GM12878 (cell line): ENCODE measurements at regions not wholly inside any gene's neighbourhood (a gene's known extent, or its start where the extent isn't known, plus 50 kb on each side); places are given as distances from the start of the nearest gene placed in this dataset.

Experiments used
- CBX5 ChIP-seq: sonication (generic); IDR thresholded peaks from 2 replicates; pipeline ENCODE4 v1.6.1; 2016; ENCODE audit warnings: low read depth, moderate library complexity, mild to moderate bottlenecking, inconsistent platforms
- TAF1 ChIP-seq: IDR thresholded peaks from 2 replicates; pipeline ENCODE4 v1.6.1; 2011; ENCODE audit warnings: mild to moderate bottlenecking, low read depth, low read length, borderline replicate concordance
- TCF12 ChIP-seq: IDR thresholded peaks from 2 replicates; pipeline ENCODE4 v1.6.1; 2011; ENCODE audit warnings: low read depth, mild to moderate bottlenecking, low read length
- TF ChIP-seq, protein P1 (sequence below): fragments of 450-650 bp; IDR thresholded peaks from 2 replicates; pipeline ENCODE4 v1.6.1; 2016; ENCODE audit warnings: mild to moderate bottlenecking, moderate library complexity, borderline replicate concordance
- TF ChIP-seq, protein P2 (sequence below), 3 experiments: IDR thresholded peaks in 2 of 3; conservative IDR thresholded peaks in 1 of 3; 2 replicates each; pipeline ENCODE4 v1.5.1; 2011; ENCODE audit warnings: low read depth in 3 of 3, low read length in 3 of 3, mild to moderate bottlenecking in 3 of 3, control low read depth in 2 of 3, moderate library complexity in 2 of 3, inconsistent platforms in 1 of 3, mixed read lengths in 1 of 3; ENCODE audit not compliant: control insufficient read depth in 2 of 3, insufficient read depth in 1 of 3; ENCODE audit errors: extremely low read depth in 1 of 3

DNA sequence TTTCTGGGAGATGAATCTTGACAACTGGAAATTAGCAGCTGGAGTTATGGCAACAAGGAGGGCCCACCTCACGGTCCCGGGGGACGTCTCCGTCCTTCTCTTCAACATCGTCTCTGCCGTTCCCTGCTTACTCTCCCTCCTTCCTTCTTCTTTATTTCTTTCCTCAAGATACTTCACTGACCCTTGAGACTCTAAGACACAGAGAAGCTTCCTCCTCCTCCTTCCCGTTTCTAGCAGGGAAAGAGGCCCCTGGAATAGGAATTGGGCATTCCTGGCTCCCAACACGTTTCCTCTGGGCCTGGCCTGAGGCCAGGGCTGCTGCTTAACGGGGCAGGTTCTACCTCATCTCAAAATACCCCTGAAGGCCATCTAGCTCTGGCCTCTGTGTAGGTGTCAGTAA lies 189.9 kb upstream of the GMDS start:
- TF ChIP-seq TAF1 (no peak), CBX5 (no peak), TCF12 (no peak)
- TF ChIP-seq, protein P1, sequence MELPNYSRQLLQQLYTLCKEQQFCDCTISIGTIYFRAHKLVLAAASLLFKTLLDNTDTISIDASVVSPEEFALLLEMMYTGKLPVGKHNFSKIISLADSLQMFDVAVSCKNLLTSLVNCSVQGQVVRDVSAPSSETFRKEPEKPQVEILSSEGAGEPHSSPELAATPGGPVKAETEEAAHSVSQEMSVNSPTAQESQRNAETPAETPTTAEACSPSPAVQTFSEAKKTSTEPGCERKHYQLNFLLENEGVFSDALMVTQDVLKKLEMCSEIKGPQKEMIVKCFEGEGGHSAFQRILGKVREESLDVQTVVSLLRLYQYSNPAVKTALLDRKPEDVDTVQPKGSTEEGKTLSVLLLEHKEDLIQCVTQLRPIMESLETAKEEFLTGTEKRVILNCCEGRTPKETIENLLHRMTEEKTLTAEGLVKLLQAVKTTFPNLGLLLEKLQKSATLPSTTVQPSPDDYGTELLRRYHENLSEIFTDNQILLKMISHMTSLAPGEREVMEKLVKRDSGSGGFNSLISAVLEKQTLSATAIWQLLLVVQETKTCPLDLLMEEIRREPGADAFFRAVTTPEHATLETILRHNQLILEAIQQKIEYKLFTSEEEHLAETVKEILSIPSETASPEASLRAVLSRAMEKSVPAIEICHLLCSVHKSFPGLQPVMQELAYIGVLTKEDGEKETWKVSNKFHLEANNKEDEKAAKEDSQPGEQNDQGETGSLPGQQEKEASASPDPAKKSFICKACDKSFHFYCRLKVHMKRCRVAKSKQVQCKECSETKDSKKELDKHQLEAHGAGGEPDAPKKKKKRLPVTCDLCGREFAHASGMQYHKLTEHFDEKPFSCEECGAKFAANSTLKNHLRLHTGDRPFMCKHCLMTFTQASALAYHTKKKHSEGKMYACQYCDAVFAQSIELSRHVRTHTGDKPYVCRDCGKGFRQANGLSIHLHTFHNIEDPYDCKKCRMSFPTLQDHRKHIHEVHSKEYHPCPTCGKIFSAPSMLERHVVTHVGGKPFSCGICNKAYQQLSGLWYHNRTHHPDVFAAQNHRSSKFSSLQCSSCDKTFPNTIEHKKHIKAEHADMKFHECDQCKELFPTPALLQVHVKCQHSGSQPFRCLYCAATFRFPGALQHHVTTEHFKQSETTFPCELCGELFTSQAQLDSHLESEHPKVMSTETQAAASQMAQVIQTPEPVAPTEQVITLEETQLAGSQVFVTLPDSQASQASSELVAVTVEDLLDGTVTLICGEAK, result no peak
- TF ChIP-seq, protein P2, sequence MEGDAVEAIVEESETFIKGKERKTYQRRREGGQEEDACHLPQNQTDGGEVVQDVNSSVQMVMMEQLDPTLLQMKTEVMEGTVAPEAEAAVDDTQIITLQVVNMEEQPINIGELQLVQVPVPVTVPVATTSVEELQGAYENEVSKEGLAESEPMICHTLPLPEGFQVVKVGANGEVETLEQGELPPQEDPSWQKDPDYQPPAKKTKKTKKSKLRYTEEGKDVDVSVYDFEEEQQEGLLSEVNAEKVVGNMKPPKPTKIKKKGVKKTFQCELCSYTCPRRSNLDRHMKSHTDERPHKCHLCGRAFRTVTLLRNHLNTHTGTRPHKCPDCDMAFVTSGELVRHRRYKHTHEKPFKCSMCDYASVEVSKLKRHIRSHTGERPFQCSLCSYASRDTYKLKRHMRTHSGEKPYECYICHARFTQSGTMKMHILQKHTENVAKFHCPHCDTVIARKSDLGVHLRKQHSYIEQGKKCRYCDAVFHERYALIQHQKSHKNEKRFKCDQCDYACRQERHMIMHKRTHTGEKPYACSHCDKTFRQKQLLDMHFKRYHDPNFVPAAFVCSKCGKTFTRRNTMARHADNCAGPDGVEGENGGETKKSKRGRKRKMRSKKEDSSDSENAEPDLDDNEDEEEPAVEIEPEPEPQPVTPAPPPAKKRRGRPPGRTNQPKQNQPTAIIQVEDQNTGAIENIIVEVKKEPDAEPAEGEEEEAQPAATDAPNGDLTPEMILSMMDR (IDR thresholded peaks at IDR 0.05 in 2 of 3, conservative IDR thresholded peaks at IDR 0.05 in 1 of 3; ENCODE audit: control insufficient read depth in 2 of 3, extremely low read depth in 1 of 3, insufficient read depth in 1 of 3, low read depth in 3 of 3, low read length in 3 of 3), result no peak
